NCI-H2081 treated with DMSO at 0.1 percent for 48 hours (cell line): ENCODE measurements at regions not wholly inside any gene's neighbourhood (a gene's known extent, or its start where the extent isn't known, plus 50 kb on each side); places are given as distances from the start of the nearest gene placed in this dataset.
"Not testable (repeated sequence)": the region's sequence is repeated elsewhere in the genome, so short reads cannot be mapped to it uniquely, and the experiment has no call there.

Experiments
- DNase-seq: peaks from one replicate; lab custom pipeline; 2025; lab: John Stamatoyannopoulos, UW

- DNase-seq, result no peak
Measured at GRCh38 chr14:55898938-55899337, 219.3 kb upstream of the PELI2 start.

GRCh38 chr14:55899531-55899930 is 218.7 kb upstream of the PELI2 start:
- DNase-seq, result no peak

GRCh38 chr14:55900749-55901148 is 217.5 kb upstream of the PELI2 start:
- no peak for DNase-seq

GRCh38 chr14:55901291-55901690 is 216.9 kb upstream of the PELI2 start:
- DNase-seq, result no peak

GRCh38 chr14:55902241-55902640 is 216.0 kb upstream of the PELI2 start:
- no peak for DNase-seq

- no peak for DNase-seq
Measured at GRCh38 chr14:55904086-55904485, 214.1 kb upstream of the PELI2 start.

GRCh38 chr14:55908106-55908505 is 210.1 kb upstream of the PELI2 start:
- no peak for DNase-seq

GRCh38 chr14:55909879-55910278 is 208.3 kb upstream of the PELI2 start:
- no peak for DNase-seq

GRCh38 chr14:55910601-55911243 is 207.5 kb upstream of the PELI2 start:
- DNase-seq, result no peak

- DNase-seq, result no peak
Measured at GRCh38 chr14:55911776-55912175, 206.4 kb upstream of the PELI2 start.

- no peak for DNase-seq
Measured at GRCh38 chr14:55912344-55912743, 205.9 kb upstream of the PELI2 start.

GRCh38 chr14:55913324-55914025 is 204.7 kb upstream of the PELI2 start:
- DNase-seq, result no peak

- DNase-seq, result no peak
Measured at GRCh38 chr14:55914771-55915170, 203.4 kb upstream of the PELI2 start.

- no peak for DNase-seq
Measured at GRCh38 chr14:55915456-55915855, 202.8 kb upstream of the PELI2 start.

GRCh38 chr14:55919800-55920199 is 198.4 kb upstream of the PELI2 start:
- not testable (repeated sequence) for DNase-seq

GRCh38 chr14:55921511-55921910 is 196.7 kb upstream of the PELI2 start:
- DNase-seq, result no peak

GRCh38 chr14:55926007-55926406 is 192.2 kb upstream of the PELI2 start:
- DNase-seq, result peak; percentile 68

- DNase-seq, result no peak
Measured at GRCh38 chr14:55927028-55927427, 191.2 kb upstream of the PELI2 start.

- DNase-seq, result no peak
Measured at GRCh38 chr14:55928276-55928675, 189.9 kb upstream of the PELI2 start.

GRCh38 chr14:55929136-55929535 is 189.1 kb upstream of the PELI2 start:
- no peak for DNase-seq

GRCh38 chr14:55930016-55930784 is 188.0 kb upstream of the PELI2 start:
- DNase-seq, result no peak

GRCh38 chr14:55936691-55937090 is 181.5 kb upstream of the PELI2 start:
- no peak for DNase-seq

- no peak for DNase-seq
Measured at GRCh38 chr14:55938249-55938791, 179.9 kb upstream of the PELI2 start.
